IMR-90 (cell line): ENCODE measurements at regions not wholly inside any gene's neighbourhood (a gene's known extent, or its start where the extent isn't known, plus 50 kb on each side); places are given as distances from the start of the nearest gene placed in this dataset.

Source experiments
- ATAC-seq: fragments of 200-7000 bp; cut with Tn5 transposase; 2 replicates; pipeline ENCODE4 v1.9.1; 2020; ENCODE audit warnings: low read depth, mild to moderate bottlenecking, moderate library complexity
- BruUV-seq: library from RNA; stranded (reverse); fragments of 400-500 nt; replicated peaks from 2 replicates; lab custom pipeline; 2021; lab: Mats Ljungman, UMichigan
- CTCF ChIA-PET: fragments of 300-600 bp; formaldehyde crosslinking; extraction: SDS; loops from one replicate; lab custom pipeline; 2021; ENCODE audit warnings: antibody characterized with exemption; lab: Yijun Ruan, JAX
- POLR2A ChIA-PET: fragments of 300-600 bp; sonication (Branson Sonifier 250); formaldehyde crosslinking; loops from one replicate; lab custom pipeline; 2022; ENCODE audit warnings: antibody characterized with exemption; ENCODE audit not compliant: unreplicated experiment; lab: Charles Lee
- DNase-seq: peaks from one replicate; pipeline ENCODE4 v3.0.0; 2013
- H2AFZ ChIP-seq: replicated peaks from 2 replicates; pipeline ENCODE3; 2013; ENCODE audit warnings: low read length, mild to moderate bottlenecking; ENCODE audit not compliant: poor library complexity
- H2AK5ac ChIP-seq: 2 replicates; pipeline ENCODE4 v1.6.1; 2013; ENCODE audit warnings: low read depth, low read length, inconsistent platforms
- H2AK9ac ChIP-seq: replicated peaks from 2 replicates; pipeline ENCODE3; 2013; ENCODE audit warnings: mild to moderate bottlenecking, low read depth, low read length, moderate library complexity; ENCODE audit not compliant: poor library complexity
- H2BK120ac ChIP-seq: 2 replicates; pipeline ENCODE4 v1.6.1; 2013; ENCODE audit warnings: low read depth, low read length, inconsistent platforms
- H2BK15ac ChIP-seq: 3 replicates; pipeline ENCODE4 v1.6.1; 2013; ENCODE audit warnings: low read depth, low read length, inconsistent platforms
- H2BK20ac ChIP-seq: 2 replicates; pipeline ENCODE4 v1.6.1; 2013; ENCODE audit warnings: low read depth, mild to moderate bottlenecking, inconsistent platforms, low read length, moderate library complexity
- H2BK5ac ChIP-seq: 2 replicates; pipeline ENCODE4 v1.6.1; 2013; ENCODE audit warnings: mild to moderate bottlenecking, low read depth, low read length, inconsistent platforms; ENCODE audit not compliant: poor library complexity, severe bottlenecking
- H3K14ac ChIP-seq: replicated peaks from 2 replicates; pipeline ENCODE4 v1.6.1; 2013; ENCODE audit warnings: low read depth, low read length, inconsistent platforms
- H3K18ac ChIP-seq: 2 replicates; pipeline ENCODE4 v1.6.1; 2013; ENCODE audit warnings: low read depth, low read length, control low read depth
- H3K23ac ChIP-seq: 2 replicates; pipeline ENCODE4 v1.6.1; 2013; ENCODE audit warnings: low read depth, low read length, inconsistent platforms
- H3K27ac ChIP-seq: 2 replicates; pipeline ENCODE4 v1.5.1; 2013; ENCODE audit warnings: mild to moderate bottlenecking, control low read depth, low read length; ENCODE audit not compliant: insufficient read depth
- H3K27me3 ChIP-seq: 2 replicates; pipeline ENCODE4 v1.6.1; 2013; ENCODE audit warnings: low read length; ENCODE audit not compliant: control insufficient read depth, insufficient read depth
- H3K36me3 ChIP-seq: 2 replicates; pipeline ENCODE4 v1.6.1; 2013; ENCODE audit warnings: low read length, mixed read lengths; ENCODE audit not compliant: control insufficient read depth, insufficient read depth
- H3K4ac ChIP-seq: 2 replicates; pipeline ENCODE4 v1.6.1; 2013; ENCODE audit warnings: low read depth, low read length, inconsistent platforms
- H3K4me1 ChIP-seq: 2 replicates; pipeline ENCODE4 v1.6.1; 2013; ENCODE audit warnings: low read length, mixed read lengths; ENCODE audit not compliant: control insufficient read depth, insufficient read depth
- H3K4me2 ChIP-seq: 2 replicates; pipeline ENCODE4 v1.6.1; 2013; ENCODE audit warnings: low read depth, mild to moderate bottlenecking, control low read depth, low read length, moderate library complexity
- H3K4me3 ChIP-seq: 2 replicates; pipeline ENCODE4 v1.5.1; 2013; ENCODE audit warnings: low read depth, mild to moderate bottlenecking, control low read depth, low read length, moderate library complexity; ENCODE audit not compliant: insufficient read depth
- H3K56ac ChIP-seq: 2 replicates; pipeline ENCODE4 v1.6.1; 2013; ENCODE audit warnings: low read length, inconsistent platforms; ENCODE audit not compliant: insufficient read depth; ENCODE audit errors: extremely low read depth
- H3K79me1 ChIP-seq, 2 experiments: 2 replicates each; pipeline ENCODE4 v1.6.1; 2013; ENCODE audit warnings: low read length in 2 of 2, inconsistent platforms in 1 of 2, low read depth in 1 of 2
- H3K9ac ChIP-seq: 2 replicates; pipeline ENCODE4 v1.6.1; 2013; ENCODE audit warnings: low read depth, low read length, control low read depth
- H3K9me1 ChIP-seq: 2 replicates; pipeline ENCODE4 v1.6.1; 2013; ENCODE audit warnings: low read length, inconsistent platforms; ENCODE audit not compliant: insufficient read depth
- H3K9me3 ChIP-seq: 2 replicates; pipeline ENCODE4 v1.6.1; 2013; ENCODE audit warnings: low read length; ENCODE audit not compliant: control insufficient read depth, insufficient read depth
- H4K20me1 ChIP-seq: 2 replicates; pipeline ENCODE4 v1.6.1; 2013; ENCODE audit warnings: low read length, inconsistent platforms; ENCODE audit not compliant: insufficient read depth
- H4K5ac ChIP-seq: 2 replicates; pipeline ENCODE4 v1.6.1; 2013; ENCODE audit warnings: mild to moderate bottlenecking, low read depth, low read length, control low read depth
- H4K8ac ChIP-seq, 2 experiments: 2 replicates each; pipeline ENCODE4 v1.6.1; 2013; ENCODE audit warnings: low read depth in 2 of 2, low read length in 2 of 2, control low read depth in 1 of 2, inconsistent platforms in 1 of 2
- H4K91ac ChIP-seq: 2 replicates; pipeline ENCODE4 v1.6.1; 2013; ENCODE audit warnings: low read depth, low read length, inconsistent platforms; ENCODE audit not compliant: insufficient read depth
- FOS ChIP-seq: fragments of 150-350 bp; IDR thresholded peaks from 2 replicates; pipeline ENCODE4 v1.6.1; 2016; ENCODE audit warnings: low read depth, low read length
- MAZ ChIP-seq: IDR thresholded peaks from 2 replicates; pipeline ENCODE4 v1.6.1; 2012; ENCODE audit warnings: low read depth, mild to moderate bottlenecking, low read length, improper control_type of control experiment, moderate library complexity, borderline replicate concordance
- MXI1 ChIP-seq: IDR thresholded peaks from 2 replicates; pipeline ENCODE4 v1.6.1; 2012; ENCODE audit warnings: low read depth, mild to moderate bottlenecking, low read length, moderate library complexity, borderline replicate concordance
- POLR2A ChIP-seq: IDR thresholded peaks from 2 replicates; pipeline ENCODE4 v1.6.1; 2012; ENCODE audit warnings: mild to moderate bottlenecking, low read depth, low read length
- RAD21 ChIP-seq: IDR thresholded peaks from 2 replicates; pipeline ENCODE4 v1.6.1; 2012; ENCODE audit warnings: low read length, improper control_type of control experiment
- RFX5 ChIP-seq: IDR thresholded peaks from 2 replicates; pipeline ENCODE4 v1.8.0; 2012; ENCODE audit warnings: low read depth, mild to moderate bottlenecking, low read length, moderate library complexity
- WGBS, 2 experiments: methylation state at CpG; one replicate each; pipeline versions ENCODE4 v1.1.5 to v1.1.7; 2013; ENCODE audit warnings: missing lambda C conversion rate in 2 of 2; ENCODE audit not compliant: insufficient read length in 1 of 2; ENCODE audit errors: extremely low coverage in 2 of 2; 5-methylcytosine and 5-hydroxymethylcytosine counted together
- dilution Hi-C: fragments of 300-500 bp; cut with HindIII; formaldehyde crosslinking; loops from one replicate; pipeline ENCODE4 v1.14.3; 2018; ENCODE audit warnings: low sequenced_read_pairs; ENCODE audit not compliant: unreplicated experiment
- in situ Hi-C: fragments of 300-500 bp; cut with MboI; formaldehyde crosslinking; loops from 3 replicates; pipeline ENCODE4 v1.14.3; 2019; ENCODE audit warnings: low sequenced_read_pairs, inconsistent platforms, mixed read lengths
- intact Hi-C: fragments of 100-400 bp; cut with micrococcal nuclease; formaldehyde crosslinking; loops from 2 replicates; pipeline ENCODE4 v1.10.0; 2022
- TF ChIP-seq, protein P1 (sequence below): fragments of 150-350 bp; IDR thresholded peaks from 2 replicates; pipeline ENCODE4 v1.6.1; 2017; ENCODE audit warnings: mild to moderate bottlenecking, antibody characterized with exemption, low read length, low read depth
- TF ChIP-seq, protein P2 (sequence below): fragments of 150-350 bp; IDR thresholded peaks from 2 replicates; pipeline ENCODE4 v1.6.1; 2016; ENCODE audit warnings: low read depth, mild to moderate bottlenecking, low read length, moderate library complexity, borderline replicate concordance

DNA sequence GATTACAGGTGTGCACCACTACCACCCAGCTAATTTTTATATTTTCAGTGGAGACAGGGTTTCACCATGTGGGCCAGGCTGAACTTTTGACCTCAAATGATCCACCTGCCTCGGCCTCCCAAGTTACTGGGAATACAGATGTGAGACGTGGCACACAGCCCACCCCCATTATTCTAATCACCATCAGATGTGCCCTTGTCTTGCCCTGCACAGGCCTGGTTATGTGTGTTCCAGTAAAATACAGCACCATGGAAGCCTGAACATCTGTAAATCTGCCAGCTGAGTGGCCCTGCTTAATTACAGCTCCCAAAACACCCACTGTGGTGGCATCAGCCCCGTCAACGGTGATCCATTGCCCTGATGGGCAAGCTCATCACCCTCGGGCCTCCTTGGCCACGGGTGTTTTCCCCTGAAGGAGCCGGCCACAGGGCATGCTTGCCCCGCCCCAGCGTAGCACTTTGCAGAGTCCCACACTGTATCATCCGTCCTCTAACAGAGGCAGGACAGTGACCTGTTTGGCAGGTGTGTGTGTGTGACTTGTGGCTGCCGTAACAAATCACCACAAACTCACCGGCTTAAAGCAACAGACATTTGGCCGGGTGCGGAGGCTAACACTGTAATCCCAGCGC, 74.5 kb downstream of the RBFOX3 start:
- Histone ChIP-seq H3K4me2 (no peak overlapping the region), H2AK5ac (no peak overlapping the region), H3K4ac (no peak overlapping the region), H3K79me1 (no peaks in the 10 kb centered on the region), H2AK9ac (no peak overlapping the region), H4K8ac (no peak overlapping the region), H3K4me3 (no peak overlapping the region), H4K20me1 (no peaks in the 10 kb centered on the region), H3K9me1 (no peaks in the 10 kb centered on the region), H3K4me1 (no peaks in the 10 kb centered on the region), H2BK15ac (no peak overlapping the region), H2BK120ac (no peak overlapping the region), H4K91ac (no peak overlapping the region), H3K18ac (no peak overlapping the region), H2BK5ac (no peak overlapping the region), H4K5ac (no peak overlapping the region), H3K27me3 (no peaks in the 10 kb centered on the region), H3K27ac (no peak overlapping the region), H3K56ac (no peak overlapping the region), H2BK20ac (no peak overlapping the region), H3K9ac (no peak overlapping the region), H3K14ac (no peak overlapping the region), H3K23ac (no peak overlapping the region), H3K9me3 (no peaks in the 10 kb centered on the region), H3K36me3 (no peaks in the 10 kb centered on the region), H2AFZ (no peak overlapping the region)
- dilution Hi-C loops (no loop called here), in situ Hi-C loops (no loop called here), intact Hi-C loops (no loop called here)
- POLR2A ChIA-PET: no interaction called here
- no TSS peak for BruUV-seq
- DNase-seq (no peak), ATAC-seq (no peak)
- TF ChIP-seq RAD21: no peak
- TF ChIP-seq FOS: no peak
- no peak for TF ChIP-seq MXI1
- TF ChIP-seq POLR2A: no peak
- TF ChIP-seq, protein P1, sequence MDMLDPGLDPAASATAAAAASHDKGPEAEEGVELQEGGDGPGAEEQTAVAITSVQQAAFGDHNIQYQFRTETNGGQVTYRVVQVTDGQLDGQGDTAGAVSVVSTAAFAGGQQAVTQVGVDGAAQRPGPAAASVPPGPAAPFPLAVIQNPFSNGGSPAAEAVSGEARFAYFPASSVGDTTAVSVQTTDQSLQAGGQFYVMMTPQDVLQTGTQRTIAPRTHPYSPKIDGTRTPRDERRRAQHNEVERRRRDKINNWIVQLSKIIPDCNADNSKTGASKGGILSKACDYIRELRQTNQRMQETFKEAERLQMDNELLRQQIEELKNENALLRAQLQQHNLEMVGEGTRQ: no peak
- TF ChIP-seq MAZ: no peak
- TF ChIP-seq RFX5: no peak
- TF ChIP-seq, protein P2, sequence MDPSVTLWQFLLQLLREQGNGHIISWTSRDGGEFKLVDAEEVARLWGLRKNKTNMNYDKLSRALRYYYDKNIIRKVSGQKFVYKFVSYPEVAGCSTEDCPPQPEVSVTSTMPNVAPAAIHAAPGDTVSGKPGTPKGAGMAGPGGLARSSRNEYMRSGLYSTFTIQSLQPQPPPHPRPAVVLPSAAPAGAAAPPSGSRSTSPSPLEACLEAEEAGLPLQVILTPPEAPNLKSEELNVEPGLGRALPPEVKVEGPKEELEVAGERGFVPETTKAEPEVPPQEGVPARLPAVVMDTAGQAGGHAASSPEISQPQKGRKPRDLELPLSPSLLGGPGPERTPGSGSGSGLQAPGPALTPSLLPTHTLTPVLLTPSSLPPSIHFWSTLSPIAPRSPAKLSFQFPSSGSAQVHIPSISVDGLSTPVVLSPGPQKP: no peak
- CTCF ChIA-PET: no interaction called here
- WGBS, 2 experiments: 26% methylated on average over 3 of the region's 15 CpGs; no CpG with 5 or more reads in 1 of the 2 experiments
